ENCODE measurements at regions not wholly inside any gene's neighbourhood (a gene's known extent, or its start where the extent isn't known, plus 50 kb on each side); places are given as distances from the start of the nearest gene placed in this dataset.

GRCh38 chr2:43101751-43102150, 124.7 kb downstream of the ZFP36L2 start:
- Histone ChIP-seq H3K9me3 (replicated peaks in 1 of 2; ENCODE audit: control insufficient read depth in 2 of 2, insufficient read depth in 1 of 2, low read depth in 1 of 2, low read length in 2 of 2) (peaks cover 5 to 16% of the 10 kb centered on the region in 2 donors), H2BK12ac (ENCODE audit: low read length) (peak overlapping the region; percentile 79), H3K79me1 (ENCODE audit: low read depth, low read length) (no peaks in the 10 kb centered on the region), H4K91ac (ENCODE audit: low read depth, low read length, poor library complexity) (peak overlapping the region; percentile 12), H3K27ac (replicated peaks; ENCODE audit: low read length) (peak overlapping the region; percentile 97), H3K27me3 (ENCODE audit: control insufficient read depth in 3 of 3, insufficient read depth in 3 of 3, low read depth in 1 of 3, low read length in 3 of 3) (no peaks in the 10 kb centered on the region), H2AFZ (ENCODE audit: low read length) (no peak overlapping the region), H3K23ac (ENCODE audit: low read depth, low read length, poor library complexity) (no peak overlapping the region), H2BK120ac (ENCODE audit: low read depth, low read length) (peak overlapping the region; percentile 95), H3K18ac (ENCODE audit: low read length) (peak overlapping the region; percentile 55), H3K4me1 (ENCODE audit: control insufficient read depth in 2 of 2, insufficient read depth in 1 of 2, low read depth in 1 of 2, low read length in 2 of 2) (peaks cover 27 to 43% of the 10 kb centered on the region in 2 donors), H3K4me2 (ENCODE audit: insufficient read depth, low read length, poor library complexity, severe bottlenecking) (peak overlapping the region; percentile 54), H3K9ac (ENCODE audit: low read depth, low read length, poor library complexity) (peak overlapping the region; percentile 35), H4K8ac (ENCODE audit: low read depth, low read length) (no peak overlapping the region), H3K36me3 (replicated peaks in 1 of 2; ENCODE audit: control insufficient read depth in 2 of 2, insufficient read depth in 2 of 2, low read length in 2 of 2) (no peaks in the 10 kb centered on the region), H3K4ac (ENCODE audit: low read length) (peak overlapping the region; percentile 43), H2BK5ac (ENCODE audit: low read length) (peak overlapping the region; percentile 91), H2AK5ac (ENCODE audit: low read depth, low read length) (peak overlapping the region; percentile 98), H2BK15ac (ENCODE audit: low read length) (peak overlapping the region; percentile 63), H3K14ac (ENCODE audit: low read length) (peak overlapping the region; percentile 3), H3K4me3 (ENCODE audit: low read length in 2 of 2) (peak overlapping the region in 1 of 2 donors; percentile 0)
- WGBS, 2 donors (ENCODE audit: extremely low coverage in 2 of 2, insufficient read length in 2 of 2, insufficient replicate concordance in 1 of 2): no CpG with 5 or more reads among the region's 7 CpGs
- DNase-seq (ENCODE audit: low spot score): no peak

DNA sequence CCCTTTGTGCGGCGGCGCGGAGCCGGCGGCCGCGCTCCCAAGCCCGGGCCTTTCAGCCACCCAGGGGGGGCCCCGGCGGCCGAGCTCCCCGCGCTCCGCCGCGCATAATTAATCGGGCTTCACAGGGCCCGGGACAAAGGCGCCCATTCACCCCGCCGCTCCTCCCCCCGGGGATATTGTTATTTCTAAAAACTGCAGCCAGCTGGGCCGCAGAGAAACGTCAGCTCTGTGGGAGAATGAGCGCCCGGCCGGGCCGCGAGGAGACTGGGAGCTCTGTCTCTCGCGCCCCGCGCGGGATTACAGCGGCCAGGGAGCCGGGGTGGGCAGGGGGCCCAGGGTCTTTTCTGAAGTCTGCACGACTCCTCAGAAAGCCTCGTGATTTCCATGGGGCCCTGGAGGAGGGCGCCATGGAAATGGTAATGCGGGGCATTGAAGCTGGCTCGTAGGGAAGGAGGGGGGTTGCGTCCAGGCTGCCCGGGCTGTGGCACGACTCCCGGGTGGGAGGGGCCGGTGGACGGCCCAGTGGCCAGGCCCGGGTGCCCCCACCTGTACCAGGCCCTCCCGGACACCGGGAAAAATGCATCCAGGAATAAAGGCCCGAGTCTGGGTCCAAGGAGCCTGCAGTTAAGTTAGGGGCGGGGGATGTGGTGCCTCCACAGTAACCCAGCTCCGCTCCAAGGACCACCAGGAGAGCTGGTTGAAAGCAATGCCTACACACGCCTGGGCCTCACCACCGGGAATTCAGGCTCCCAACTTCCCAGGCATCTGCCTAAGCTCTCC, 125.3 kb downstream of the ZFP36L2 start:
- Histone ChIP-seq H3K14ac (ENCODE audit: low read length) (peak overlapping the region; percentile 3), H4K91ac (ENCODE audit: low read depth, low read length, poor library complexity) (peak overlapping the region; percentile 12), H3K79me1 (ENCODE audit: low read depth, low read length) (no peaks in the 10 kb centered on the region), H2BK5ac (ENCODE audit: low read length) (peak overlapping the region; percentile 91), H3K27ac (replicated peaks; ENCODE audit: low read length) (peak overlapping the region; percentile 97), H3K4me2 (ENCODE audit: insufficient read depth, low read length, poor library complexity, severe bottlenecking) (peak overlapping the region; percentile 54), H2AFZ (ENCODE audit: low read length) (peak overlapping the region; percentile 83), H3K36me3 (replicated peaks in 1 of 2; ENCODE audit: control insufficient read depth in 2 of 2, insufficient read depth in 2 of 2, low read length in 2 of 2) (no peaks in the 10 kb centered on the region), H3K27me3 (ENCODE audit: control insufficient read depth in 3 of 3, insufficient read depth in 3 of 3, low read depth in 1 of 3, low read length in 3 of 3) (no peaks in the 10 kb centered on the region), H3K4me1 (ENCODE audit: control insufficient read depth in 2 of 2, insufficient read depth in 1 of 2, low read depth in 1 of 2, low read length in 2 of 2) (peaks cover 20 to 36% of the 10 kb centered on the region in 2 donors), H3K9me3 (replicated peaks in 1 of 2; ENCODE audit: control insufficient read depth in 2 of 2, insufficient read depth in 1 of 2, low read depth in 1 of 2, low read length in 2 of 2) (peaks cover 5 to 16% of the 10 kb centered on the region in 2 donors), H3K4ac (ENCODE audit: low read length) (no peak overlapping the region), H3K9ac (ENCODE audit: low read depth, low read length, poor library complexity) (no peak overlapping the region), H3K23ac (ENCODE audit: low read depth, low read length, poor library complexity) (no peak overlapping the region), H4K8ac (ENCODE audit: low read depth, low read length) (no peak overlapping the region), H2BK120ac (ENCODE audit: low read depth, low read length) (peak overlapping the region; percentile 95), H2BK12ac (ENCODE audit: low read length) (peak overlapping the region; percentile 79), H2AK5ac (ENCODE audit: low read depth, low read length) (peak overlapping the region; percentile 98), H3K4me3 (ENCODE audit: low read length in 2 of 2) (peak overlapping the region in 1 of 2 donors; percentile 0), H3K18ac (ENCODE audit: low read length) (peak overlapping the region; percentile 55), H2BK15ac (ENCODE audit: low read length) (peak overlapping the region; percentile 63)
- DNase-seq (ENCODE audit: low spot score): peak; percentile 91
- no CpG with 5 or more reads among the region's 56 CpGs for WGBS, 2 donors (ENCODE audit: extremely low coverage in 2 of 2, insufficient read length in 2 of 2, insufficient replicate concordance in 1 of 2)

DNA sequence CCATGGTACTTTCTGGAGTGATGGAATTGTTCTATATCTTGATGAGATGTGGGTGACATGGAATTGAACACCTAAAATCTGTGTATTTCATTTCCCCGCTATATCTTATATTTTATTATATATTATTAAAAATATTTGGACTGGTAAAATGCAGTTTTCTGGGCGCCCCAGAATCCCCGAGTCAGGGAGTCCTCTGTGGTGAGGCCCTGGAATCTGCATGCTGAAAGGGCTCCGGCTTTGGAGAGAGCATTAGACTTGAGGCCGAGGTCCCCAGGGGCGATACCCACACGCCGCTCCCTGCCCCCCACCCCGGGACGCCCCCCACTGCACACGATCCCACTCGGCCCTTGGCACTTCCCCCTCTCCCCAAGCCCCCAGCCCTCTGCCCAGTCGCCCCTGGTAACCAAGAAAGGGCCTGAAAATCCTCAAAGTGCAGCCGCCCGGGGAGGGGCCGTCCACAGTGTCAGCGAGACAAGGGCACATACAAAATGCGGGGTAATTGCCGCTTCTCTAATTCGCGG, 126.0 kb downstream of the ZFP36L2 start:
- H3K14ac ChIP-seq (ENCODE audit: low read length): no peak overlapping the region

DNA sequence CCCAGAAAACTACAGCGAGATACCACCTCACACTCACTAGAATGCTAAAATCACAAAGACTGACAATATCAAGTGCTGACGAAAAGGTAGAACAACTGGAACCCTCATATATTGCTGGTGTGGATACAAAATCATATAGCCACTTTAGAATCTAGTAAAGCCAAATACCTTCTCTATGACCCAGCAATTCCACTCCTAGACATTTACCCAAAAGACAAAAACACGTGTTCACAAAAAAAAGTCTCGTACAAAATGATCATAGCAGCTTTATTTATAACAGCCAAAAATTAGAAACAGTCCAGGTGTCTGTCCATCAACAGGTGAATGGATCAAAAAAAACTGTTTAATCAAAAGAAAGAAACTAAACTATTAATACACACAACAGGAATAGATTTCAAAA, 126.6 kb downstream of the ZFP36L2 start:
- H3K4me1 ChIP-seq (ENCODE audit: control insufficient read depth in 2 of 2, insufficient read depth in 1 of 2, low read depth in 1 of 2, low read length in 2 of 2): peaks cover 14 to 31% of the 10 kb centered on the region in 2 donors
- no peaks in the 10 kb centered on the region for H3K36me3 ChIP-seq (replicated peaks in 1 of 2; ENCODE audit: control insufficient read depth in 2 of 2, insufficient read depth in 2 of 2, low read length in 2 of 2)
- H3K9me3 ChIP-seq (replicated peaks in 1 of 2; ENCODE audit: control insufficient read depth in 2 of 2, insufficient read depth in 1 of 2, low read depth in 1 of 2, low read length in 2 of 2): peaks cover 4 to 18% of the 10 kb centered on the region in 2 donors
- H3K9ac ChIP-seq (ENCODE audit: low read depth, low read length, poor library complexity): no peak overlapping the region
- H3K27ac ChIP-seq (replicated peaks; ENCODE audit: low read length): no peak overlapping the region
- H2BK5ac ChIP-seq (ENCODE audit: low read length): no peak overlapping the region
- H4K91ac ChIP-seq (ENCODE audit: low read depth, low read length, poor library complexity): no peak overlapping the region
- no peak overlapping the region for H2BK12ac ChIP-seq (ENCODE audit: low read length)
- H3K4me3 ChIP-seq (ENCODE audit: low read length in 2 of 2): no peak overlapping the region
- H2AK5ac ChIP-seq (ENCODE audit: low read depth, low read length): no peak overlapping the region
- no peak overlapping the region for H4K8ac ChIP-seq (ENCODE audit: low read depth, low read length)
- no peaks in the 10 kb centered on the region for H3K27me3 ChIP-seq (ENCODE audit: control insufficient read depth in 3 of 3, insufficient read depth in 3 of 3, low read depth in 1 of 3, low read length in 3 of 3)
- H3K18ac ChIP-seq (ENCODE audit: low read length): no peak overlapping the region
- no CpG with 5 or more reads among the region's 4 CpGs for WGBS, 2 donors (ENCODE audit: extremely low coverage in 2 of 2, insufficient read length in 2 of 2, insufficient replicate concordance in 1 of 2)
- H2BK15ac ChIP-seq (ENCODE audit: low read length): peak overlapping the region; percentile 96
- H3K4ac ChIP-seq (ENCODE audit: low read length): no peak overlapping the region
- H2AFZ ChIP-seq (ENCODE audit: low read length): no peak overlapping the region
- no peaks in the 10 kb centered on the region for H3K79me1 ChIP-seq (ENCODE audit: low read depth, low read length)
- no peak overlapping the region for H2BK120ac ChIP-seq (ENCODE audit: low read depth, low read length)
- DNase-seq (ENCODE audit: low spot score): no peak
- H3K14ac ChIP-seq (ENCODE audit: low read length): no peak overlapping the region
- H3K4me2 ChIP-seq (ENCODE audit: insufficient read depth, low read length, poor library complexity, severe bottlenecking): no peak overlapping the region
- no peak overlapping the region for H3K23ac ChIP-seq (ENCODE audit: low read depth, low read length, poor library complexity)

More for the DNA sequence above, 126.0 kb downstream of the ZFP36L2 start:
- no peak overlapping the region for H2AK5ac ChIP-seq (ENCODE audit: low read depth, low read length)
- H3K9me3 ChIP-seq (replicated peaks in 1 of 2; ENCODE audit: control insufficient read depth in 2 of 2, insufficient read depth in 1 of 2, low read depth in 1 of 2, low read length in 2 of 2): peaks cover 5 to 19% of the 10 kb centered on the region in 2 donors
- no peak overlapping the region for H2BK5ac ChIP-seq (ENCODE audit: low read length)
- no peaks in the 10 kb centered on the region for H3K36me3 ChIP-seq (replicated peaks in 1 of 2; ENCODE audit: control insufficient read depth in 2 of 2, insufficient read depth in 2 of 2, low read length in 2 of 2)
- no peaks in the 10 kb centered on the region for H3K79me1 ChIP-seq (ENCODE audit: low read depth, low read length)
- H3K23ac ChIP-seq (ENCODE audit: low read depth, low read length, poor library complexity): no peak overlapping the region
- no peak overlapping the region for H3K4ac ChIP-seq (ENCODE audit: low read length)
- no peaks in the 10 kb centered on the region for H3K27me3 ChIP-seq (ENCODE audit: control insufficient read depth in 3 of 3, insufficient read depth in 3 of 3, low read depth in 1 of 3, low read length in 3 of 3)
- peak overlapping the region; percentile 83 for H2AFZ ChIP-seq (ENCODE audit: low read length)
- peak overlapping the region in 1 of 2 donors; percentile 0 for H3K4me3 ChIP-seq (ENCODE audit: low read length in 2 of 2)
- H3K4me1 ChIP-seq (ENCODE audit: control insufficient read depth in 2 of 2, insufficient read depth in 1 of 2, low read depth in 1 of 2, low read length in 2 of 2): peaks cover 14 to 31% of the 10 kb centered on the region in 2 donors
- no peak overlapping the region for H2BK120ac ChIP-seq (ENCODE audit: low read depth, low read length)
- no peak overlapping the region for H3K9ac ChIP-seq (ENCODE audit: low read depth, low read length, poor library complexity)
- H4K91ac ChIP-seq (ENCODE audit: low read depth, low read length, poor library complexity): no peak overlapping the region
- H3K4me2 ChIP-seq (ENCODE audit: insufficient read depth, low read length, poor library complexity, severe bottlenecking): peak overlapping the region; percentile 19
- H2BK12ac ChIP-seq (ENCODE audit: low read length): no peak overlapping the region
- H3K18ac ChIP-seq (ENCODE audit: low read length): peak overlapping the region; percentile 29
- H2BK15ac ChIP-seq (ENCODE audit: low read length): no peak overlapping the region
- H4K8ac ChIP-seq (ENCODE audit: low read depth, low read length): no peak overlapping the region
- DNase-seq (ENCODE audit: low spot score): no peak
- WGBS, 2 donors (ENCODE audit: extremely low coverage in 2 of 2, insufficient read length in 2 of 2, insufficient replicate concordance in 1 of 2): no CpG with 5 or more reads among the region's 21 CpGs
- H3K27ac ChIP-seq (replicated peaks; ENCODE audit: low read length): peak overlapping the region; percentile 97

Data from neuronal stem cell (in vitro differentiated cells).